Uterus (tissue), 3 donors: ENCODE measurements at regions not wholly inside any gene's neighbourhood (a gene's known extent, or its start where the extent isn't known, plus 50 kb on each side); places are given as distances from the start of the nearest gene placed in this dataset.
"Not testable (repeated sequence)": the region's sequence is repeated elsewhere in the genome, so short reads cannot be mapped to it uniquely, and the experiment has no call there.

Experiments
- DNase-seq, 2 donors: peaks; one replicate each; pipeline ENCODE4 v3.0.0-alpha.2; 2019 to 2020
- H3K27ac ChIP-seq, 2 donors: fragments of 200-600 bp; sonication (generic); 1 replicate in 1 of 2; 2 replicates in 1 of 2; pipeline ENCODE4 v1.5.1; 2016 to 2018
- H3K27me3 ChIP-seq, 2 donors: fragments of 200-600 bp; sonication (generic); one replicate each; pipeline ENCODE4 v1.5.1; 2018 to 2019; ENCODE audit warnings: control low read depth in 1 of 2
- H3K36me3 ChIP-seq, 2 donors: fragments of 200-600 bp; sonication (generic); one replicate each; pipeline ENCODE4 v1.5.1; 2019; ENCODE audit warnings: control low read depth in 1 of 2
- H3K4me1 ChIP-seq, 2 donors: fragments of 200-600 bp; sonication (generic); one replicate each; pipeline ENCODE4 v1.5.1; 2018 to 2019; ENCODE audit warnings: control low read depth in 1 of 2
- H3K4me3 ChIP-seq, 2 donors: fragments of 200-600 bp; sonication (generic); 1 replicate in 1 of 2; 2 replicates in 1 of 2; pipeline ENCODE4 v1.5.1; 2018 to 2019; ENCODE audit warnings: mild to moderate bottlenecking in 1 of 2
- H3K9me3 ChIP-seq, 2 donors: fragments of 200-600 bp; sonication (generic); one replicate each; pipeline ENCODE4 v1.5.1; 2019; ENCODE audit warnings: control low read depth in 1 of 2
- POLR2A ChIP-seq, 2 donors: fragments of 450-650 bp; IDR thresholded peaks; one replicate each; pipeline ENCODE4 v1.6.1; 2016; ENCODE audit warnings: antibody characterized with exemption in 2 of 2, mild to moderate bottlenecking in 1 of 2, moderate library complexity in 1 of 2
- intact Hi-C: fragments of 100-400 bp; cut with DNase I; formaldehyde crosslinking; loops from one replicate; pipeline ENCODE4 v1.15.1; 2023; ENCODE audit warnings: low total_unique reads
- TF ChIP-seq, protein P1 (sequence below), 4 experiments: fragments of 200-600 bp in 2 of 4; fragments of 450-650 bp in 2 of 4; sonication (generic) in 2 of 4; IDR thresholded peaks; one replicate each; pipeline ENCODE4 v1.5.1; 2016 to 2019; ENCODE audit warnings: antibody characterized with exemption in 4 of 4, mild to moderate bottlenecking in 2 of 4, moderate library complexity in 1 of 4
- donor health status: DM: yes; HTN: yes; CAD: no.

DNA sequence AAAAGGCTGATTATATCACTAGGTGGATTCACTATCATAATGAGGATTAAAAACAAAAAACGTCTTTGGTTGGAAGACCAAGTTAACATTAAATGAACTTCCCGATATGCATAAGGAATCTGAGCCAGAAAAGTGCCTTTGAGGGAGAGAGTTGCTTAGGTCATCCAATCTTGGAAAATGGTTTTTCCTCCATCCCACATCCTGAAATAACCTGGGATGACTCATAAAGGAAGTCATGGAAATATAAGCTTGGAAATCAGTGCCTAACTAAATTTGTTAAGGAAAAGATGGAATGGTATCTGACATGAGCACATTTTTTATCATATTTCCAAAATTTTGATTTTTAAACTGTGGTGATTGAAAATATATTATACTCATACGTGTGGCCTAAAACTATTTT, 66.0 kb downstream of the KBTBD8 start:
- H3K9me3 ChIP-seq = no peaks in the 10 kb centered on the region
- no peak for DNase-seq
- H3K4me3 ChIP-seq = no peak overlapping the region
- no peak for TF ChIP-seq POLR2A (IDR thresholded peaks at IDR 0.05)
- TF ChIP-seq, protein P1, sequence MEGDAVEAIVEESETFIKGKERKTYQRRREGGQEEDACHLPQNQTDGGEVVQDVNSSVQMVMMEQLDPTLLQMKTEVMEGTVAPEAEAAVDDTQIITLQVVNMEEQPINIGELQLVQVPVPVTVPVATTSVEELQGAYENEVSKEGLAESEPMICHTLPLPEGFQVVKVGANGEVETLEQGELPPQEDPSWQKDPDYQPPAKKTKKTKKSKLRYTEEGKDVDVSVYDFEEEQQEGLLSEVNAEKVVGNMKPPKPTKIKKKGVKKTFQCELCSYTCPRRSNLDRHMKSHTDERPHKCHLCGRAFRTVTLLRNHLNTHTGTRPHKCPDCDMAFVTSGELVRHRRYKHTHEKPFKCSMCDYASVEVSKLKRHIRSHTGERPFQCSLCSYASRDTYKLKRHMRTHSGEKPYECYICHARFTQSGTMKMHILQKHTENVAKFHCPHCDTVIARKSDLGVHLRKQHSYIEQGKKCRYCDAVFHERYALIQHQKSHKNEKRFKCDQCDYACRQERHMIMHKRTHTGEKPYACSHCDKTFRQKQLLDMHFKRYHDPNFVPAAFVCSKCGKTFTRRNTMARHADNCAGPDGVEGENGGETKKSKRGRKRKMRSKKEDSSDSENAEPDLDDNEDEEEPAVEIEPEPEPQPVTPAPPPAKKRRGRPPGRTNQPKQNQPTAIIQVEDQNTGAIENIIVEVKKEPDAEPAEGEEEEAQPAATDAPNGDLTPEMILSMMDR (IDR thresholded peaks at IDR 0.05) = no peak
- intact Hi-C loops = no loop called here
- no peak overlapping the region for H3K27ac ChIP-seq
- H3K4me1 ChIP-seq = no peaks in the 10 kb centered on the region
- H3K27me3 ChIP-seq = no peaks in the 10 kb centered on the region
- H3K36me3 ChIP-seq = no peaks in the 10 kb centered on the region

DNA sequence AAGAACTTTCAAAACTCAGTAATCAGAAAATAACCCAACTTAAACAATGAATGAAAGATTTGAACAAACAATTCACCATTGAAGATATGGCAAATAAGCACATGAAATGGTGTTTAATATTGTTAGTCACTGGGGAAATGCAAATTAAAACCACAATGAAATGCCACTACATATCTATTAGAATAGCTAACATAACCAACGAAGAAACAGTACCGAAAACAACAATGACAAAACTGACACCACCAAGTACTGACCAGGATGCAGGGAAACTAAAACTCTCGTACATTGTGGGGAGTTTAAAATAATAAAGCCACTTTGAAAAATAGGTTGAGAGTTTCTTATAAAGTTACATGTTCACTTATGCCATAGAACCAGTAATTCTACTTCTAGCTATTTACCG, 69.1 kb downstream of the KBTBD8 start:
- intact Hi-C loops = no loop called here
- Histone ChIP-seq H3K27ac (no peak overlapping the region), H3K4me3 (no peak overlapping the region), H3K9me3 (no peaks in the 10 kb centered on the region), H3K27me3 (no peaks in the 10 kb centered on the region), H3K4me1 (no peaks in the 10 kb centered on the region), H3K36me3 (no peaks in the 10 kb centered on the region)
- TF ChIP-seq POLR2A (IDR thresholded peaks at IDR 0.05) = no peak
- TF ChIP-seq, protein P1 (IDR thresholded peaks at IDR 0.05) = no peak
- no peak for DNase-seq

DNA sequence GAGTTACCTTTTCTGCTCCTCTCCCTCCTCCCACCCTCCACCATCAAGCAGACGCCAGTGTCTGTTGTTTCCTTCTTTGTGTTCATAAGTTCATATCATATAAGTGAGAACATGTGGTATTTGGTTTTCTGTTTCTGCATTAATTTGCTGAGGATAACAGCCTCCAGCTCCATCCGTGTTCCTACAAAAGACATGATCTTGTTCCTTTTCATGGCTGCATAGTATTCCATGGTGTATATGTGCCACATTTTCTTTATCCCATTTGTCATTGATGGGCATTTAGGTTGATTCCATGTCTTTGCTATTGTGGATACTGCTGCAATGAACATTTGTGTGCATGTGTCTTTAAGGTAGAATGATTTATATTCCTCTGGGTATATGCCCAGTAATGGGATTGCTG, 74.5 kb downstream of the KBTBD8 start:
- H3K9me3 ChIP-seq, DNase-seq, H3K36me3 ChIP-seq, H3K27me3 ChIP-seq, intact Hi-C loops, H3K4me3 ChIP-seq, H3K27ac ChIP-seq, H3K4me1 ChIP-seq: not testable (repeated sequence)

DNA sequence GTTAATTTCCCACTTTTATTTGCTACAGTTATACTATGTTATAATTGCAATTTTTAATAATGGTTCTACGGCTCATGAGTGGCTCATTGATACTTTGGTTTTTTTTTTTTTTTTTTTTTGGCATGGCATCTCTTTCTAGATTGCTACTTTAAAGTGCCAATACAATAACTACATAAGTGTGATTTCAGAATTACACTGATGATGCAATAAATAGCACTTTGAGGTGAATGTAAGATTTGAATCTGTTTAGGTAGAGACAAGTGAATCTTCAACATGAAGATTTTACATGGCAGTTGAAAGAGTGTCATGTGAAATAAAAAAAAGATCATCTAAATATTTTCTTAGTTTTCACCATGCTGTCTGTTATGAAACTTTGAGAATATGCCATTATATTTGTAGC, 75.7 kb downstream of the KBTBD8 start:
- Histone ChIP-seq H3K9me3 (no peaks in the 10 kb centered on the region), H3K4me3 (no peak overlapping the region), H3K27ac (no peak overlapping the region), H3K27me3 (no peaks in the 10 kb centered on the region), H3K4me1 (no peaks in the 10 kb centered on the region), H3K36me3 (no peaks in the 10 kb centered on the region)
- no peak for DNase-seq
- intact Hi-C loops = no loop called here
- TF ChIP-seq POLR2A (IDR thresholded peaks at IDR 0.05) = no peak
- TF ChIP-seq, protein P1 (IDR thresholded peaks at IDR 0.05) = no peak

DNA sequence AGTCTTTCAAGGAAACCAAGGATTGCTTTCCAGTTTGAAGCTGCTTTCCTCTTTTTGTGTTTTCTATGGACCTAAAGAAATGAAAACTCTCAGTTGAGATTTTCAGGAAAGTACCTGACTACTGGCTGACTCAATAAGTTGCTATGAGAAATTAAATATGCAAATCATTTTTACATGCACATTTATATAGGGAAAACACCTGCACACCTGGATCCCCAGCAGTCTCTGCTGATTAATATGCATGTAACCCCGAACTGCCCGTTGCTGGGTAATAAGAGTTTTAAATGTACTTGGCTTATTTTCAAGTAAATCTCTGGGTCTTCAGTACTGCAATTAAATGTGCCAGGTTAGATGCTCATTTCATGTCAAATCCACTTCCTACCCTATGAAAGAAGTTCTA, 77.2 kb downstream of the KBTBD8 start:
- DNase-seq = no peak
- TF ChIP-seq POLR2A (IDR thresholded peaks at IDR 0.05) = no peak
- TF ChIP-seq, protein P1 (IDR thresholded peaks at IDR 0.05) = no peak
- Histone ChIP-seq H3K27me3 (no peaks in the 10 kb centered on the region), H3K36me3 (no peaks in the 10 kb centered on the region), H3K4me3 (no peak overlapping the region), H3K27ac (no peak overlapping the region), H3K9me3 (no peaks in the 10 kb centered on the region), H3K4me1 (no peaks in the 10 kb centered on the region)
- intact Hi-C loops = no loop called here

DNA sequence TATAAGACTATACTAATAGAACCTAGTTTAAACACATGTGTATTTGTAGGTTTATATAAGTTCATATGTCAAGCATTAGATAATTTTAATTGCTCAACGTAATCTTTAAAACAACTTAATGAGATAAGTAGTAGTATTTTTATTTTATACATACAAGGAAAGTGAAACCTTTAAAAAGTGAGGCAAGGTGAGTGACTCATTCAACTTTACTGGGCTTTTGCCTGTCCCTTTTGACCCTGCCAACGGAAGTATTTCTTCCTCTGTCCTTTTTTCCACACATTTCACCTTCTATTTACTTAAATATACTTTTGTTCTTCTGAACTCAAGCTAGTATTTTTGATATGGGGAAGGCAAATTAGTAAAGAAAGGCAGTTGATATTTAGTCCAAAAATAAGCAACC, 78.5 kb downstream of the KBTBD8 start:
- Histone ChIP-seq H3K27me3 (no peaks in the 10 kb centered on the region), H3K4me1 (no peaks in the 10 kb centered on the region), H3K27ac (no peak overlapping the region), H3K4me3 (no peak overlapping the region), H3K36me3 (no peaks in the 10 kb centered on the region), H3K9me3 (no peaks in the 10 kb centered on the region)
- DNase-seq = no peak
- intact Hi-C loops = no loop called here
- TF ChIP-seq POLR2A (IDR thresholded peaks at IDR 0.05) = no peak
- TF ChIP-seq, protein P1 (IDR thresholded peaks at IDR 0.05) = no peak
